ENCODE measurements at regions not wholly inside any gene's neighbourhood (a gene's known extent, or its start where the extent isn't known, plus 50 kb on each side); places are given as distances from the start of the nearest gene placed in this dataset.
"Not testable (repeated sequence)": the region's sequence is repeated elsewhere in the genome, so short reads cannot be mapped to it uniquely, and the experiment has no call there.

DNA sequence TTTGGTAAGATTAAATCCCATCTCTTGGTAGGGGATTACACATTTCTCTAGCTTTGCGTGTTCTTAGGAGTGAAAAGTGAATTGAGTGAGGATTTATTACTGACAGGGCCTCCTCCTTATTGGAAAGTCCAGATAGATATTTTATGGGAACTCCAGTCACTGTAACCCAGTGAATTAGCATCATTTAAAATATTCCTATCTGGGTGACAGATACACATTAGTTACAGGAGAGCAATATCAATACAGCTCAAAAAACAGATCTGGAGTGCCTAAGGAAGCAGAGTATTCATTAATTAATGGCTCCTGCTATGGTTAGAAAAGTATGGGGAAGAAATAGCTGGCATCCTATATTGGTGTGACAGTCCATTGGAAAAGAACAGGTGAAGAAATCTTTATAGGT, 248.2 kb downstream of the SLITRK6 start:
- Histone ChIP-seq H3K36me3 (no peaks in the 10 kb centered on the region), H3K27me3 (no peaks in the 10 kb centered on the region), H3K27ac (no peak overlapping the region), H3K4me3 (no peak overlapping the region), H3K9me3 (no peaks in the 10 kb centered on the region), H3K4me1 (no peaks in the 10 kb centered on the region)
- no peak for ATAC-seq
- in situ Hi-C loops (cut with MboI; ENCODE audit: low sequenced_read_pairs in 4 of 4) (no loop called here), intact Hi-C loops (cut with DNase I; ENCODE audit: low total_unique reads) (no loop called here)
- DNase-seq, result no peak
- TF ChIP-seq CTCF (IDR thresholded peaks at IDR 0.05 in 4 of 5, conservative IDR thresholded peaks at IDR 0.05 in 1 of 5) (no peak), POLR2A (IDR thresholded peaks at IDR 0.05) (no peak)

DNA sequence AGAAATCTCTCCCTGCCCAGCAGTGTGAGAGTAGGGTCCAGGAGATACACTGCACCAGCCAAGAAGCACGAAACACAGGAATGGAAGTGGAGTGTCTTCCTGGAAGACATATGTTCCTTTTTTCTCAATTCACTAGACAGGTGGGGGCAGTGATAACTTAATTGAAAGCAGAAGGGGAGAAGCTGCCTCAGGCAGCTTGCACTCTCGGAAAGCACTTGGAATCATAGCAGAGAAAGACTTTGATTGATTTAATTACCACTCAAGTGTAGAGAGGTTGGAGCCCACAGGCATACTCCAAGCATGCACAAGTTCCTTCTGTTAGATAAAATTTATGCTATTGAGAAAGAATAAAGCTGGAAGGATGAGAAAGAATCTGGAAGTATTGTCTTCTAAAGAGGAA, 249.4 kb downstream of the SLITRK6 start:
- H3K4me3 ChIP-seq, result no peak overlapping the region
- TF ChIP-seq POLR2A (IDR thresholded peaks at IDR 0.05), result no peak
- no peak overlapping the region for H3K27ac ChIP-seq
- H3K9me3 ChIP-seq, result no peaks in the 10 kb centered on the region
- no peaks in the 10 kb centered on the region for H3K36me3 ChIP-seq
- H3K4me1 ChIP-seq, result no peaks in the 10 kb centered on the region
- no peaks in the 10 kb centered on the region for H3K27me3 ChIP-seq
- intact Hi-C loops (cut with DNase I; ENCODE audit: low total_unique reads), result no loop called here
- no peak for DNase-seq
- in situ Hi-C loops (cut with MboI; ENCODE audit: low sequenced_read_pairs in 4 of 4), result no loop called here
- ATAC-seq, result no peak

DNA sequence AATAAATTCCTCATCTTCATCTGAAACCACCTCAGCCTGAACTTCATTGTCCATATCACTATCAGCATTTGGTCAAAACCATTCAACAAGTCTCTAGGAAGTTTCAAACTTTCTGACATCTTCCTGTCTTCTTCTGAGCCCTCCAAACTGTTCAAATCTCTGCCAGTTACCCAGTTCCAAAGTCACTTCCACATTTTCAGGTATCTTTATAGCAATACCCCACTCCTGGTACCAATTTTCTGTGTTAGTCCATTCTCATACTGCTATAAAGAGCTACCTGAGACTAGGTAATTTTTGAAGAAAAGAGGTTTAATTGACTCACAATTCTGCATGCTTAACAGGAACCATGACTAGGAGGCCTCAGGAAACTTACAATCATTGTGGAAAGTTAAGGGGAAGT, 250.4 kb downstream of the SLITRK6 start:
- DNase-seq; intact Hi-C loops (cut with DNase I; ENCODE audit: low total_unique reads); H3K9me3 ChIP-seq; in situ Hi-C loops (cut with MboI; ENCODE audit: low sequenced_read_pairs in 4 of 4); ATAC-seq; H3K27me3 ChIP-seq; H3K4me3 ChIP-seq; H3K4me1 ChIP-seq; H3K36me3 ChIP-seq; H3K27ac ChIP-seq: not testable (repeated sequence)

DNA sequence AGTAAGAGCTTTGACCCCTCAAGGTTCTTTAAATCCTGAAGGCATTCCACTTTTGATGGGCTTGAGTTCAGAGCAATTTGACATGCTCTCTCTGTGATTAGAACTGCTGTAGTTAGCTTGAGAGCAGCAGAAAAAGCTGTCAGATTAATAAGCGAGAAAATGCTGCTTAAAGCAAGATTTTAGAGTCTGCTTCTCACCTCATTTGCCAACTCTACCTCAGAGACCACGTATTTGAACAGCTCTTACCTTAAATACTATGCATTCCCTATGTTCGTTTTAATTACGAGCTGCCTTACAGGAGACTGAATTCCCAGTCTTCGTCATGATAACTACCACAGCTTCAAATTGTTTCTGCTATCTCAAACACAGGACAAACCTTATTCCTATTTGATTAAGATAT, 253.4 kb downstream of the SLITRK6 start:
- no peaks in the 10 kb centered on the region for H3K27me3 ChIP-seq
- in situ Hi-C loops (cut with MboI; ENCODE audit: low sequenced_read_pairs in 4 of 4) (no loop called here), intact Hi-C loops (cut with DNase I; ENCODE audit: low total_unique reads) (no loop called here)
- no peaks in the 10 kb centered on the region for H3K9me3 ChIP-seq
- no peak overlapping the region for H3K4me3 ChIP-seq
- H3K27ac ChIP-seq, result no peak overlapping the region
- ATAC-seq (no peak), DNase-seq (no peak)
- no peaks in the 10 kb centered on the region for H3K4me1 ChIP-seq
- no peaks in the 10 kb centered on the region for H3K36me3 ChIP-seq
- no peak for TF ChIP-seq POLR2A (IDR thresholded peaks at IDR 0.05)
- no peak for TF ChIP-seq CTCF (IDR thresholded peaks at IDR 0.05 in 4 of 5, conservative IDR thresholded peaks at IDR 0.05 in 1 of 5)

GRCh38 chr13:85544756-85545155, 254.5 kb downstream of the SLITRK6 start:
- no peak for TF ChIP-seq CTCF (IDR thresholded peaks at IDR 0.05 in 4 of 5, conservative IDR thresholded peaks at IDR 0.05 in 1 of 5)
- no peak for TF ChIP-seq POLR2A (IDR thresholded peaks at IDR 0.05)
- in situ Hi-C loops (cut with MboI; ENCODE audit: low sequenced_read_pairs in 4 of 4), result no loop called here
- no peaks in the 10 kb centered on the region for H3K36me3 ChIP-seq
- DNase-seq (no peak), ATAC-seq (no peak)
- no peaks in the 10 kb centered on the region for H3K9me3 ChIP-seq
- no peaks in the 10 kb centered on the region for H3K4me1 ChIP-seq
- no peak overlapping the region for H3K27ac ChIP-seq
- intact Hi-C loops (cut with DNase I; ENCODE audit: low total_unique reads), result no loop called here
- no peaks in the 10 kb centered on the region for H3K27me3 ChIP-seq
- H3K4me3 ChIP-seq, result no peak overlapping the region

- no peak for TF ChIP-seq CTCF (IDR thresholded peaks at IDR 0.05 in 4 of 5, conservative IDR thresholded peaks at IDR 0.05 in 1 of 5)
- TF ChIP-seq POLR2A (IDR thresholded peaks at IDR 0.05), result no peak
- in situ Hi-C loops (cut with MboI; ENCODE audit: low sequenced_read_pairs in 4 of 4), result no loop called here
- Histone ChIP-seq H3K27ac (no peak overlapping the region), H3K27me3 (no peaks in the 10 kb centered on the region), H3K4me3 (no peak overlapping the region), H3K4me1 (no peaks in the 10 kb centered on the region), H3K36me3 (no peaks in the 10 kb centered on the region), H3K9me3 (no peaks in the 10 kb centered on the region)
- DNase-seq (no peak), ATAC-seq (no peak)
- intact Hi-C loops (cut with DNase I; ENCODE audit: low total_unique reads), result no loop called here
Observed at GRCh38 chr13:85543144-85543543, 256.1 kb downstream of the SLITRK6 start.
